ENCODE measurements at regions not wholly inside any gene's neighbourhood (a gene's known extent, or its start where the extent isn't known, plus 50 kb on each side); places are given as distances from the start of the nearest gene placed in this dataset.

- TF ChIP-seq SUZ12 (IDR thresholded peaks at IDR 0.05) (no peak), SP1 (IDR thresholded peaks at IDR 0.05) (no peak), FOXK2 (IDR thresholded peaks at IDR 0.05) (no peak)
These were observed 207.9 kb upstream of the UFM1 start for GRCh38 chr13:38141792-38142191.

Data from HEK293T (cell line).